ENCODE measurements at regions not wholly inside any gene's neighbourhood (a gene's known extent, or its start where the extent isn't known, plus 50 kb on each side); places are given as distances from the start of the nearest gene placed in this dataset.

DNA sequence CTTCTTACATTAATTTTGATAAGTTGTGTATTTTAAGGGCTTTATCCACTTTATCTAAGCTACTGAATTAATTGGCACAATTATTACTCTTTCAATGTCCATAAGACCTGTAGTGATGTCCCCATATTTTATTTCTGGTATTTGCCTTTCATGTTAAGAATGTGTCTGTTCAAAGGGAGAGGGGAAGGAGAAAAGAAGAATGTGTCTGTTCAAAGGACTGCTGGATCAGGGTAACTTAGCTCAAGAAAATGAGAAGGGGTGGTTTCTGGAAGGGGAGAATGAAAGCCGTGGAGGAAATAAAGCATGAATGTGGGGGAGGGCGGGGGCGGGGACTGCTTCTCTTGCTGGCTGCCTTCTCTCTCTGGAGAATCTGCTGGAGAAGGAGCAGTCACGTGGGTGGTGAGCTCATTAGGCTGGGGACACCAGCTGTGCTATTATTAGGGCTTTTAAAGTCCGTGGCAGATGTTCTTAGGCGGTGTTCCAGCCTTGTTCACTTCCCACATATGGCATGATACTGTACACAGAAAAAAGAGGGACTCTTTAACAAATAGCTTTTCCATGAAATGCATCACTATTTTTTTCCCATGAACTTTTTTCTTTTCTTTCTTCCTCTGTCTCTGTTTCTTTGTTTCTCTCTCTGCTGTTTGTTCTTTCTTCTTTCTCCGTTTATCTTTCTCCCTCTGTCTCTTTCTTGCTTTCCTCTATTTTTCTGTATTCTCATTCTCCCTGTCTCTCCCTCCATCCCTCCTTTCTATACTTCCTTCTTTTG, 63.7 kb upstream of the ULK4 start:
- H2BK120ac ChIP-seq (ENCODE audit: low read depth, low read length), result peak overlapping the region; percentile 75
- in situ Hi-C loops (cut with MboI; ENCODE audit: low sequenced_read_pairs), result no loop called here
- DNase-seq (peak; percentile 99), ATAC-seq (ENCODE audit: low read depth) (peak; percentile 87)
- peak overlapping the region; percentile 71 for H3K4me2 ChIP-seq (ENCODE audit: low read depth, low read length)
- H2BK15ac ChIP-seq (ENCODE audit: low read depth, low read length), result peak overlapping the region; percentile 42; the same call in 1 of the 3 replicates
- H3K4me1 ChIP-seq (ENCODE audit: control insufficient read depth, insufficient read depth, low read length), result peaks cover 23% of the 10 kb centered on the region
- whole genome bisulfite sequencing, 2 experiments (ENCODE audit: extremely low coverage in 2 of 2, insufficient read length in 1 of 2), result 0% methylated on average over 1 of the region's 7 CpGs; no CpG with 5 or more reads in 1 of the 2 experiments
- no peak overlapping the region for H4K91ac ChIP-seq (ENCODE audit: insufficient read depth, low read depth, low read length)
- peak overlapping the region in 1 of 2 experiments; percentile 85; a peak in 2 of 4 replicates for H4K8ac ChIP-seq (ENCODE audit: low read depth in 2 of 2, low read length in 2 of 2)
- no peak overlapping the region for H3K56ac ChIP-seq (ENCODE audit: extremely low read depth, insufficient read depth, low read length)
- H4K20me1 ChIP-seq (ENCODE audit: insufficient read depth, low read length), result no peaks in the 10 kb centered on the region
- no TSS peak for BruUV-seq (replicated peaks)
- peak overlapping the region; percentile 87 for H2BK5ac ChIP-seq (ENCODE audit: low read depth, low read length, poor library complexity, severe bottlenecking)
- peak overlapping the region; percentile 74; the same call in 1 of the 2 replicates for H3K4ac ChIP-seq (ENCODE audit: low read depth, low read length)
- H3K36me3 ChIP-seq (ENCODE audit: control insufficient read depth, insufficient read depth, low read length), result no peaks in the 10 kb centered on the region
- ChIA-PET POLR2A (ENCODE audit: unreplicated experiment) (interaction anchor here (0.6 kb wide), 1 partner anchor 165 kb away, joined by 10 read pairs; no protein-coding TSS in a partner anchor), CTCF (interaction anchor here (0.6 to 0.9 kb wide), 3 partner anchors 29 to 125 kb away, joined by 3 to 4 read pairs (median 3); no protein-coding TSS in a partner anchor)
- no peaks in the 10 kb centered on the region for H3K9me3 ChIP-seq (ENCODE audit: control insufficient read depth, insufficient read depth, low read length)
- H3K4me3 ChIP-seq (ENCODE audit: insufficient read depth, low read depth, low read length), result no peak overlapping the region
- no peak overlapping the region for H2AK9ac ChIP-seq (replicated peaks; ENCODE audit: low read depth, low read length, poor library complexity)
- peaks cover 17 to 67% of the 10 kb centered on the region in 2 experiments for H3K79me1 ChIP-seq (ENCODE audit: low read depth in 1 of 2, low read length in 2 of 2)
- no peak overlapping the region; the same call in 1 of the 2 replicates for H4K5ac ChIP-seq (ENCODE audit: low read depth, low read length)
- peak overlapping the region; percentile 50; the same call in 1 of the 2 replicates for H3K27ac ChIP-seq (ENCODE audit: insufficient read depth, low read length)
- dilution Hi-C loops (cut with HindIII; ENCODE audit: low sequenced_read_pairs, unreplicated experiment), result no loop called here
- H3K9me1 ChIP-seq (ENCODE audit: insufficient read depth, low read length), result peaks cover 9% of the 10 kb centered on the region; the same call in 1 of the 2 replicates
- H3K9ac ChIP-seq (ENCODE audit: low read depth, low read length), result 0 out of 2 replicates have a peak overlapping the region, but pooled peaks have one; percentile 70
- H2AFZ ChIP-seq (replicated peaks; ENCODE audit: low read length, poor library complexity), result no peak overlapping the region
- peak overlapping the region; percentile 54 for H3K23ac ChIP-seq (ENCODE audit: low read depth, low read length)
- H3K14ac ChIP-seq (replicated peaks; ENCODE audit: low read depth, low read length), result peak overlapping the region; percentile 38
- H2BK20ac ChIP-seq (ENCODE audit: low read depth, low read length), result peak overlapping the region; percentile 5; the same call in 1 of the 2 replicates
- intact Hi-C loops (cut with micrococcal nuclease), result no loop called here
- no peak overlapping the region for H2AK5ac ChIP-seq (ENCODE audit: low read depth, low read length)
- H3K27me3 ChIP-seq (ENCODE audit: control insufficient read depth, insufficient read depth, low read length), result no peaks in the 10 kb centered on the region
- peak overlapping the region; percentile 98 for H3K18ac ChIP-seq (ENCODE audit: low read depth, low read length)
- TF ChIP-seq MAFK (IDR thresholded peaks at IDR 0.05; ENCODE audit: low read depth, low read length) (no peak), CHD1 (IDR thresholded peaks at IDR 0.05; ENCODE audit: low read depth, low read length) (no peak), MXI1 (IDR thresholded peaks at IDR 0.05; ENCODE audit: borderline replicate concordance, low read depth, low read length) (0 out of 2 replicates have a peak, but pooled peaks have one; percentile 32), MAZ (IDR thresholded peaks at IDR 0.05; ENCODE audit: borderline replicate concordance, low read depth, low read length) (0 out of 2 replicates have a peak, but pooled peaks have one; percentile 50), BHLHE40 (IDR thresholded peaks at IDR 0.05; ENCODE audit: low read depth, low read length) (peak; percentile 81), RFX5 (IDR thresholded peaks at IDR 0.05; ENCODE audit: low read depth, low read length) (no peak), NFE2L2 (IDR thresholded peaks at IDR 0.05; ENCODE audit: low read depth, low read length) (no peak), POLR2A (IDR thresholded peaks at IDR 0.05; ENCODE audit: low read depth, low read length) (0 out of 2 replicates have a peak, but pooled peaks have one; percentile 34), FOS (IDR thresholded peaks at IDR 0.05; ENCODE audit: low read depth, low read length) (no peak), RCOR1 (IDR thresholded peaks at IDR 0.05; ENCODE audit: insufficient replicate concordance, low read length) (peak; percentile 85)
- TF ChIP-seq, protein P1, sequence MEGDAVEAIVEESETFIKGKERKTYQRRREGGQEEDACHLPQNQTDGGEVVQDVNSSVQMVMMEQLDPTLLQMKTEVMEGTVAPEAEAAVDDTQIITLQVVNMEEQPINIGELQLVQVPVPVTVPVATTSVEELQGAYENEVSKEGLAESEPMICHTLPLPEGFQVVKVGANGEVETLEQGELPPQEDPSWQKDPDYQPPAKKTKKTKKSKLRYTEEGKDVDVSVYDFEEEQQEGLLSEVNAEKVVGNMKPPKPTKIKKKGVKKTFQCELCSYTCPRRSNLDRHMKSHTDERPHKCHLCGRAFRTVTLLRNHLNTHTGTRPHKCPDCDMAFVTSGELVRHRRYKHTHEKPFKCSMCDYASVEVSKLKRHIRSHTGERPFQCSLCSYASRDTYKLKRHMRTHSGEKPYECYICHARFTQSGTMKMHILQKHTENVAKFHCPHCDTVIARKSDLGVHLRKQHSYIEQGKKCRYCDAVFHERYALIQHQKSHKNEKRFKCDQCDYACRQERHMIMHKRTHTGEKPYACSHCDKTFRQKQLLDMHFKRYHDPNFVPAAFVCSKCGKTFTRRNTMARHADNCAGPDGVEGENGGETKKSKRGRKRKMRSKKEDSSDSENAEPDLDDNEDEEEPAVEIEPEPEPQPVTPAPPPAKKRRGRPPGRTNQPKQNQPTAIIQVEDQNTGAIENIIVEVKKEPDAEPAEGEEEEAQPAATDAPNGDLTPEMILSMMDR (conservative IDR thresholded peaks at IDR 0.05; ENCODE audit: low read depth, low read length), result no peak
- TF ChIP-seq, protein P2, sequence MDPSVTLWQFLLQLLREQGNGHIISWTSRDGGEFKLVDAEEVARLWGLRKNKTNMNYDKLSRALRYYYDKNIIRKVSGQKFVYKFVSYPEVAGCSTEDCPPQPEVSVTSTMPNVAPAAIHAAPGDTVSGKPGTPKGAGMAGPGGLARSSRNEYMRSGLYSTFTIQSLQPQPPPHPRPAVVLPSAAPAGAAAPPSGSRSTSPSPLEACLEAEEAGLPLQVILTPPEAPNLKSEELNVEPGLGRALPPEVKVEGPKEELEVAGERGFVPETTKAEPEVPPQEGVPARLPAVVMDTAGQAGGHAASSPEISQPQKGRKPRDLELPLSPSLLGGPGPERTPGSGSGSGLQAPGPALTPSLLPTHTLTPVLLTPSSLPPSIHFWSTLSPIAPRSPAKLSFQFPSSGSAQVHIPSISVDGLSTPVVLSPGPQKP (IDR thresholded peaks at IDR 0.05; ENCODE audit: borderline replicate concordance, low read depth, low read length), result no peak
- TF ChIP-seq, protein P3, sequence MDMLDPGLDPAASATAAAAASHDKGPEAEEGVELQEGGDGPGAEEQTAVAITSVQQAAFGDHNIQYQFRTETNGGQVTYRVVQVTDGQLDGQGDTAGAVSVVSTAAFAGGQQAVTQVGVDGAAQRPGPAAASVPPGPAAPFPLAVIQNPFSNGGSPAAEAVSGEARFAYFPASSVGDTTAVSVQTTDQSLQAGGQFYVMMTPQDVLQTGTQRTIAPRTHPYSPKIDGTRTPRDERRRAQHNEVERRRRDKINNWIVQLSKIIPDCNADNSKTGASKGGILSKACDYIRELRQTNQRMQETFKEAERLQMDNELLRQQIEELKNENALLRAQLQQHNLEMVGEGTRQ (IDR thresholded peaks at IDR 0.05; ENCODE audit: low read depth, low read length), result peak; percentile 95
